GM12891 (cell line): ENCODE measurements at regions not wholly inside any gene's neighbourhood (a gene's known extent, or its start where the extent isn't known, plus 50 kb on each side); places are given as distances from the start of the nearest gene placed in this dataset.

Source experiments
- PAX5 ChIP-seq: IDR thresholded peaks from 2 replicates; pipeline ENCODE4 v1.6.1; 2011; ENCODE audit warnings: low read length, moderate library complexity, mild to moderate bottlenecking; ENCODE audit not compliant: insufficient read depth, severe bottlenecking
- POLR2AphosphoS5 ChIP-seq: IDR thresholded peaks from 2 replicates; pipeline ENCODE4 v1.6.1; 2011; ENCODE audit warnings: low read depth, low read length, control low read depth
- POU2F2 ChIP-seq: IDR thresholded peaks from 2 replicates; pipeline ENCODE4 v1.6.1; 2011; ENCODE audit warnings: low read depth, mild to moderate bottlenecking, control low read depth, low read length, moderate library complexity
- TAF1 ChIP-seq: IDR thresholded peaks from 2 replicates; pipeline ENCODE4 v1.6.1; 2011; ENCODE audit warnings: low read depth, low read length, control low read depth

DNA sequence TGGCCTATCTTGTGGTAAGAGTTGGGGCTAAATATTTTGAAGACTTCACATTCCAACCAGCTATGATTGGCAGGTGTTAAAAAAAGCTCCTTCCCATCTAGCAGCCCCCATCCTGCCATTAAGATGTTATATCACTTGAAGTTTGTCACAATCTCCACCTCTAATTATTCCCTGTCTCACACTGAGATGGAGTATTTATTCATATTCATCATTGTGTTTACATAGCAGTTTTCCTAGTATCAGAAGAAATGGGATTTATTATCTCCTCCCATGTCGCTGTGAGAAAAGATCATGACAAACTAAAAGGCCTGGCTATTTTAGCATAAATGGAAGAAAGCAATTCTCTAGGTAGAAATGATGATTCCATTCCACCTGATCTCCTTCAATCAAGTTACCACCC lies 653.6 kb downstream of the GABRG2 start:
- no peak for TF ChIP-seq POU2F2
- TF ChIP-seq POLR2AphosphoS5: no peak
- TF ChIP-seq PAX5: no peak
- no peak for TF ChIP-seq TAF1
